GM19372 (cell line): ENCODE measurements at regions not wholly inside any gene's neighbourhood (a gene's known extent, or its start where the extent isn't known, plus 50 kb on each side); places are given as distances from the start of the nearest gene placed in this dataset.

Source experiments
- ATAC-seq: cut with Tn5 transposase; IDR thresholded peaks from one replicate; pipeline ENCODE4 v1.9.1; 2021; ENCODE audit warnings: mild to moderate bottlenecking, low read depth, moderate library complexity; ENCODE audit not compliant: unreplicated experiment

- ATAC-seq: no peak
These were observed 1398.6 kb downstream of the MRPL39 start for GRCh38 chr21:24208562-24209260.

- ATAC-seq: no peak
These were observed 1402.0 kb downstream of the MRPL39 start for GRCh38 chr21:24205319-24205718.

GRCh38 chr21:24204641-24205040 lies 1402.6 kb downstream of the MRPL39 start:
- no peak for ATAC-seq

- peak; percentile 58 for ATAC-seq
These were observed 1407.2 kb downstream of the MRPL39 start for GRCh38 chr21:24200052-24200451.

- no peak for ATAC-seq
These were observed 1409.4 kb downstream of the MRPL39 start for GRCh38 chr21:24197923-24198322.

- ATAC-seq: no peak
These were observed 1410.1 kb downstream of the MRPL39 start for GRCh38 chr21:24197132-24197643.

- ATAC-seq: no peak
These were observed 1418.8 kb downstream of the MRPL39 start for GRCh38 chr21:24188506-24188905.

GRCh38 chr21:24183077-24183476 lies 1424.2 kb downstream of the MRPL39 start:
- no peak for ATAC-seq

- ATAC-seq: no peak
These were observed 1428.2 kb downstream of the MRPL39 start for GRCh38 chr21:24179110-24179509.

- ATAC-seq: no peak
These were observed 1432.2 kb downstream of the MRPL39 start for GRCh38 chr21:24175106-24175505.

- ATAC-seq: no peak
These were observed 1435.5 kb downstream of the MRPL39 start for GRCh38 chr21:24171736-24172135.

- ATAC-seq: no peak
These were observed 1443.7 kb downstream of the MRPL39 start for GRCh38 chr21:24163539-24163938.

- ATAC-seq: no peak
These were observed 1446.8 kb downstream of the MRPL39 start for GRCh38 chr21:24160528-24160927.

- no peak for ATAC-seq
These were observed 1454.1 kb downstream of the MRPL39 start for GRCh38 chr21:24153137-24153536.

GRCh38 chr21:24150753-24151152 lies 1456.5 kb downstream of the MRPL39 start:
- no peak for ATAC-seq

- ATAC-seq: no peak
These were observed 1458.8 kb downstream of the MRPL39 start for GRCh38 chr21:24148461-24148860.

GRCh38 chr21:24147674-24148073 lies 1459.6 kb downstream of the MRPL39 start:
- ATAC-seq: no peak

GRCh38 chr21:24131056-24131455 lies 1476.2 kb downstream of the MRPL39 start:
- ATAC-seq: no peak

GRCh38 chr21:24127651-24128050 lies 1479.6 kb downstream of the MRPL39 start:
- ATAC-seq: no peak

- ATAC-seq: no peak
These were observed 1483.5 kb downstream of the MRPL39 start for GRCh38 chr21:24123785-24124184.

- no peak for ATAC-seq
These were observed 1488.4 kb downstream of the MRPL39 start for GRCh38 chr21:24118738-24119459.

- ATAC-seq: no peak
These were observed 1492.1 kb downstream of the MRPL39 start for GRCh38 chr21:24115141-24115540.
